PC-9 (cell line): ENCODE measurements at regions not wholly inside any gene's neighbourhood (a gene's known extent, or its start where the extent isn't known, plus 50 kb on each side); places are given as distances from the start of the nearest gene placed in this dataset.

Experiments used
- BruUV-seq: library from RNA; stranded (reverse); fragments of 400-500 nt; replicated peaks from 2 replicates; lab custom pipeline; 2021; lab: Mats Ljungman, UMichigan
- CTCF ChIA-PET: fragments of 300-600 bp; sonication (Branson Sonifier 250); formaldehyde crosslinking; loops from one replicate; lab custom pipeline; 2022; ENCODE audit warnings: antibody characterized with exemption; lab: Charles Lee
- POLR2A ChIA-PET: fragments of 300-600 bp; sonication (Branson Sonifier 250); formaldehyde crosslinking; loops from one replicate; lab custom pipeline; 2022; ENCODE audit warnings: antibody characterized with exemption; ENCODE audit not compliant: unreplicated experiment; lab: Charles Lee
- DNase-seq, 2 experiments: peaks; one replicate each; pipeline versions ENCODE4 v3.0.0 to v3.0.0-alpha.2; 2015 to 2022; ENCODE audit warnings: mixed read lengths in 1 of 2
- H2AFZ ChIP-seq: fragments of 200-600 bp; sonication (generic); 2 replicates; pipeline ENCODE4 v1.8.1; 2017; ENCODE audit warnings: antibody characterized with exemption
- H3F3A ChIP-seq: fragments of 200-600 bp; sonication (generic); 2 replicates; pipeline ENCODE4 v1.8.1; 2017; ENCODE audit warnings: antibody characterized with exemption, mild to moderate bottlenecking, low read depth; ENCODE audit not compliant: insufficient read depth
- H3K27ac ChIP-seq: fragments of 200-600 bp; sonication (generic); 2 replicates; pipeline ENCODE4 v1.6.1; 2016; ENCODE audit warnings: mixed run types
- H3K27me3 ChIP-seq: fragments of 200-600 bp; sonication (generic); 2 replicates; pipeline ENCODE4 v1.6.1; 2016; ENCODE audit warnings: low read depth, mixed run types; ENCODE audit not compliant: insufficient read depth
- H3K36me3 ChIP-seq: fragments of 200-600 bp; sonication (generic); 2 replicates; pipeline ENCODE4 v1.6.1; 2016; ENCODE audit warnings: low read depth, mixed run types
- H3K4me1 ChIP-seq: fragments of 200-600 bp; sonication (generic); replicated peaks from 2 replicates; pipeline ENCODE4 v1.6.1; 2016; ENCODE audit warnings: mixed run types; ENCODE audit not compliant: insufficient read depth
- H3K4me2 ChIP-seq: fragments of 200-600 bp; sonication (generic); 2 replicates; pipeline ENCODE4 v1.6.1; 2017; ENCODE audit warnings: mixed run types
- H3K4me3 ChIP-seq: fragments of 200-600 bp; sonication (generic); 2 replicates; pipeline ENCODE4 v1.6.1; 2016; ENCODE audit warnings: mixed run types
- H3K79me2 ChIP-seq: fragments of 200-600 bp; sonication (generic); 2 replicates; pipeline ENCODE4 v1.6.1; 2017; ENCODE audit warnings: low read depth, mixed run types
- H3K9me2 ChIP-seq: fragments of 200-600 bp; sonication (generic); 2 replicates; pipeline ENCODE4 v1.8.1; 2017; ENCODE audit warnings: mild to moderate bottlenecking; ENCODE audit not compliant: insufficient read depth
- H3K9me3 ChIP-seq: fragments of 200-600 bp; sonication (generic); 2 replicates; pipeline ENCODE4 v1.8.1; 2016; ENCODE audit warnings: low read depth; ENCODE audit not compliant: insufficient read depth
- H4K20me1 ChIP-seq: fragments of 200-600 bp; sonication (generic); 2 replicates; pipeline ENCODE4 v1.8.1; 2017; ENCODE audit not compliant: insufficient read depth
- CTCF ChIP-seq: fragments of 200-600 bp; sonication (generic); conservative IDR thresholded peaks from 2 replicates; pipeline ENCODE4 v1.6.1; 2017; ENCODE audit warnings: mixed run types, antibody characterized with exemption, mild to moderate bottlenecking, moderate library complexity
- EZH2 ChIP-seq: fragments of 200-600 bp; sonication (generic); IDR thresholded peaks from 2 replicates; pipeline ENCODE4 v1.8.0; 2017; ENCODE audit warnings: antibody characterized with exemption, low read depth
- intact Hi-C: fragments of 100-400 bp; cut with micrococcal nuclease; formaldehyde crosslinking; loops from one replicate; pipeline ENCODE4 v1.10.0; 2022; ENCODE audit not compliant: unreplicated experiment

GRCh38 chr12:47317175-47317915, 237.6 kb upstream of the AMIGO2 start:
- ChIA-PET POLR2A (no interaction called here), CTCF (no interaction called here)
- no peaks in the 10 kb centered on the region for H3K4me1 ChIP-seq
- H4K20me1 ChIP-seq, result no peaks in the 10 kb centered on the region
- H3K4me3 ChIP-seq, result no peak overlapping the region
- no peak for TF ChIP-seq CTCF
- no peak for TF ChIP-seq EZH2
- H2AFZ ChIP-seq, result no peak overlapping the region
- H3K4me2 ChIP-seq, result no peak overlapping the region
- H3K9me2 ChIP-seq, result no peaks in the 10 kb centered on the region
- H3K9me3 ChIP-seq, result no peaks in the 10 kb centered on the region; the same call in 1 of the 2 replicates
- no peaks in the 10 kb centered on the region for H3K79me2 ChIP-seq
- H3K36me3 ChIP-seq, result no peaks in the 10 kb centered on the region
- intact Hi-C loops, result no loop called here
- BruUV-seq, result no TSS peak
- no peaks in the 10 kb centered on the region for H3F3A ChIP-seq
- H3K27ac ChIP-seq, result no peak overlapping the region
- no peaks in the 10 kb centered on the region for H3K27me3 ChIP-seq
- no peak for DNase-seq

GRCh38 chr12:47316609-47317049, 236.9 kb upstream of the AMIGO2 start:
- CTCF ChIA-PET, result no interaction called here
- Histone ChIP-seq H3F3A (no peaks in the 10 kb centered on the region), H3K4me2 (no peak overlapping the region), H3K4me3 (no peak overlapping the region), H3K9me2 (no peaks in the 10 kb centered on the region), H3K4me1 (no peaks in the 10 kb centered on the region), H3K27ac (no peak overlapping the region), H3K79me2 (no peaks in the 10 kb centered on the region), H3K9me3 (no peaks in the 10 kb centered on the region), H3K27me3 (no peaks in the 10 kb centered on the region), H2AFZ (no peak overlapping the region), H4K20me1 (no peaks in the 10 kb centered on the region), H3K36me3 (no peaks in the 10 kb centered on the region)
- intact Hi-C loops, result no loop called here
- DNase-seq, result no peak
- POLR2A ChIA-PET, result no interaction called here
- no TSS peak for BruUV-seq
- TF ChIP-seq EZH2 (no peak), CTCF (no peak)

GRCh38 chr12:47314996-47315395, 235.2 kb upstream of the AMIGO2 start:
- H2AFZ ChIP-seq, result no peak overlapping the region
- no peak for DNase-seq
- ChIA-PET POLR2A (no interaction called here), CTCF (no interaction called here)
- H3K27ac ChIP-seq, result no peak overlapping the region
- H4K20me1 ChIP-seq, result no peaks in the 10 kb centered on the region
- TF ChIP-seq EZH2 (no peak), CTCF (no peak)
- H3K27me3 ChIP-seq, result no peaks in the 10 kb centered on the region
- H3K4me1 ChIP-seq, result no peaks in the 10 kb centered on the region
- BruUV-seq, result no TSS peak
- H3K79me2 ChIP-seq, result no peaks in the 10 kb centered on the region
- H3K9me3 ChIP-seq, result no peaks in the 10 kb centered on the region
- intact Hi-C loops, result no loop called here
- H3F3A ChIP-seq, result no peaks in the 10 kb centered on the region
- no peak overlapping the region for H3K4me3 ChIP-seq
- 0 out of 2 replicates have a peak, but pooled peaks cover under 1% of the 10 kb centered on the region for H3K9me2 ChIP-seq
- no peak overlapping the region for H3K4me2 ChIP-seq
- H3K36me3 ChIP-seq, result no peaks in the 10 kb centered on the region
